Stimulated activated CD8-positive, alpha-beta memory T cell treated with anti-CD3 and anti-CD28 coated beads, Interleukin-7, amount 100 ng/mL, for 48 hours (primary cell): ENCODE measurements at regions not wholly inside any gene's neighbourhood (a gene's known extent, or its start where the extent isn't known, plus 50 kb on each side); places are given as distances from the start of the nearest gene placed in this dataset.
A peak's percentile ranks its signal among the peaks of the same experiment; 100 is the strongest.

Source experiments
- DNase-seq, 2 donors: peaks; one replicate each; pipeline ENCODE4 v3.0.0-alpha.2; 2020; ENCODE audit warnings: low read depth in 1 of 2; ENCODE audit errors: extremely low read depth in 1 of 2

GRCh38 chr12:127077262-127078045, 1189.5 kb upstream of the TMEM132C start:
- no peak for DNase-seq

- DNase-seq, result no peak
These were observed 1188.2 kb upstream of the TMEM132C start for GRCh38 chr12:127078577-127079350.

GRCh38 chr12:127079636-127080035, 1187.3 kb upstream of the TMEM132C start:
- no peak for DNase-seq

GRCh38 chr12:127081058-127081457, 1185.9 kb upstream of the TMEM132C start:
- DNase-seq, result no peak

- no peak for DNase-seq
These were observed 1183.7 kb upstream of the TMEM132C start for GRCh38 chr12:127083008-127083949.

- DNase-seq, result no peak
These were observed 1165.9 kb upstream of the TMEM132C start for GRCh38 chr12:127101076-127101475.

GRCh38 chr12:127106041-127106440, 1160.9 kb upstream of the TMEM132C start:
- DNase-seq, result no peak

GRCh38 chr12:127106697-127107096, 1160.3 kb upstream of the TMEM132C start:
- DNase-seq, result no peak

- no peak for DNase-seq
These were observed 1159.2 kb upstream of the TMEM132C start for GRCh38 chr12:127107744-127108143.

- peak in 1 of 2 donors; percentile 20 for DNase-seq
These were observed 1158.4 kb upstream of the TMEM132C start for GRCh38 chr12:127108360-127109215.

GRCh38 chr12:127113945-127114344, 1153.0 kb upstream of the TMEM132C start:
- DNase-seq, result no peak

GRCh38 chr12:127115468-127116035, 1151.4 kb upstream of the TMEM132C start:
- no peak for DNase-seq

GRCh38 chr12:127118251-127118650, 1148.7 kb upstream of the TMEM132C start:
- DNase-seq, result no peak

GRCh38 chr12:127119600-127120140, 1147.3 kb upstream of the TMEM132C start:
- no peak for DNase-seq

- no peak for DNase-seq
These were observed 1146.1 kb upstream of the TMEM132C start for GRCh38 chr12:127120851-127121250.

GRCh38 chr12:127121494-127122084, 1145.4 kb upstream of the TMEM132C start:
- no peak for DNase-seq

GRCh38 chr12:127125607-127126259, 1141.2 kb upstream of the TMEM132C start:
- DNase-seq, result peak in 1 of 2 donors; percentile 33

GRCh38 chr12:127126260-127126628, 1140.7 kb upstream of the TMEM132C start:
- no peak for DNase-seq

- DNase-seq, result no peak
These were observed 1139.1 kb upstream of the TMEM132C start for GRCh38 chr12:127127897-127128296.
